Thyroid gland (tissue), 4 donors: ENCODE measurements at regions not wholly inside any gene's neighbourhood (a gene's known extent, or its start where the extent isn't known, plus 50 kb on each side); places are given as distances from the start of the nearest gene placed in this dataset.

ENCODE experiments used
- CTCF ChIP-seq, 6 experiments: fragments of 200-600 bp in 3 of 6; fragments of 450-650 bp in 3 of 6; sonication (generic) in 3 of 6; IDR thresholded peaks; one replicate each; pipeline ENCODE4 v1.5.1; 2016 to 2019; ENCODE audit warnings: antibody characterized with exemption in 6 of 6, mild to moderate bottlenecking in 2 of 6, inconsistent platforms in 1 of 6, moderate library complexity in 1 of 6
- POLR2A ChIP-seq, 2 donors: fragments of 450-650 bp; IDR thresholded peaks; one replicate each; pipeline ENCODE4 v1.6.1; 2017; ENCODE audit warnings: antibody characterized with exemption in 2 of 2, mild to moderate bottlenecking in 2 of 2, moderate library complexity in 1 of 2

- TF ChIP-seq CTCF (IDR thresholded peaks at IDR 0.05) (no peak), POLR2A (IDR thresholded peaks at IDR 0.05) (no peak)
These were observed 1513.4 kb upstream of the DEFB115 start for GRCh38 chr20:29744071-29744470.
